ENCODE measurements at regions not wholly inside any gene's neighbourhood (a gene's known extent, or its start where the extent isn't known, plus 50 kb on each side); places are given as distances from the start of the nearest gene placed in this dataset.

- TF ChIP-seq, protein P1, sequence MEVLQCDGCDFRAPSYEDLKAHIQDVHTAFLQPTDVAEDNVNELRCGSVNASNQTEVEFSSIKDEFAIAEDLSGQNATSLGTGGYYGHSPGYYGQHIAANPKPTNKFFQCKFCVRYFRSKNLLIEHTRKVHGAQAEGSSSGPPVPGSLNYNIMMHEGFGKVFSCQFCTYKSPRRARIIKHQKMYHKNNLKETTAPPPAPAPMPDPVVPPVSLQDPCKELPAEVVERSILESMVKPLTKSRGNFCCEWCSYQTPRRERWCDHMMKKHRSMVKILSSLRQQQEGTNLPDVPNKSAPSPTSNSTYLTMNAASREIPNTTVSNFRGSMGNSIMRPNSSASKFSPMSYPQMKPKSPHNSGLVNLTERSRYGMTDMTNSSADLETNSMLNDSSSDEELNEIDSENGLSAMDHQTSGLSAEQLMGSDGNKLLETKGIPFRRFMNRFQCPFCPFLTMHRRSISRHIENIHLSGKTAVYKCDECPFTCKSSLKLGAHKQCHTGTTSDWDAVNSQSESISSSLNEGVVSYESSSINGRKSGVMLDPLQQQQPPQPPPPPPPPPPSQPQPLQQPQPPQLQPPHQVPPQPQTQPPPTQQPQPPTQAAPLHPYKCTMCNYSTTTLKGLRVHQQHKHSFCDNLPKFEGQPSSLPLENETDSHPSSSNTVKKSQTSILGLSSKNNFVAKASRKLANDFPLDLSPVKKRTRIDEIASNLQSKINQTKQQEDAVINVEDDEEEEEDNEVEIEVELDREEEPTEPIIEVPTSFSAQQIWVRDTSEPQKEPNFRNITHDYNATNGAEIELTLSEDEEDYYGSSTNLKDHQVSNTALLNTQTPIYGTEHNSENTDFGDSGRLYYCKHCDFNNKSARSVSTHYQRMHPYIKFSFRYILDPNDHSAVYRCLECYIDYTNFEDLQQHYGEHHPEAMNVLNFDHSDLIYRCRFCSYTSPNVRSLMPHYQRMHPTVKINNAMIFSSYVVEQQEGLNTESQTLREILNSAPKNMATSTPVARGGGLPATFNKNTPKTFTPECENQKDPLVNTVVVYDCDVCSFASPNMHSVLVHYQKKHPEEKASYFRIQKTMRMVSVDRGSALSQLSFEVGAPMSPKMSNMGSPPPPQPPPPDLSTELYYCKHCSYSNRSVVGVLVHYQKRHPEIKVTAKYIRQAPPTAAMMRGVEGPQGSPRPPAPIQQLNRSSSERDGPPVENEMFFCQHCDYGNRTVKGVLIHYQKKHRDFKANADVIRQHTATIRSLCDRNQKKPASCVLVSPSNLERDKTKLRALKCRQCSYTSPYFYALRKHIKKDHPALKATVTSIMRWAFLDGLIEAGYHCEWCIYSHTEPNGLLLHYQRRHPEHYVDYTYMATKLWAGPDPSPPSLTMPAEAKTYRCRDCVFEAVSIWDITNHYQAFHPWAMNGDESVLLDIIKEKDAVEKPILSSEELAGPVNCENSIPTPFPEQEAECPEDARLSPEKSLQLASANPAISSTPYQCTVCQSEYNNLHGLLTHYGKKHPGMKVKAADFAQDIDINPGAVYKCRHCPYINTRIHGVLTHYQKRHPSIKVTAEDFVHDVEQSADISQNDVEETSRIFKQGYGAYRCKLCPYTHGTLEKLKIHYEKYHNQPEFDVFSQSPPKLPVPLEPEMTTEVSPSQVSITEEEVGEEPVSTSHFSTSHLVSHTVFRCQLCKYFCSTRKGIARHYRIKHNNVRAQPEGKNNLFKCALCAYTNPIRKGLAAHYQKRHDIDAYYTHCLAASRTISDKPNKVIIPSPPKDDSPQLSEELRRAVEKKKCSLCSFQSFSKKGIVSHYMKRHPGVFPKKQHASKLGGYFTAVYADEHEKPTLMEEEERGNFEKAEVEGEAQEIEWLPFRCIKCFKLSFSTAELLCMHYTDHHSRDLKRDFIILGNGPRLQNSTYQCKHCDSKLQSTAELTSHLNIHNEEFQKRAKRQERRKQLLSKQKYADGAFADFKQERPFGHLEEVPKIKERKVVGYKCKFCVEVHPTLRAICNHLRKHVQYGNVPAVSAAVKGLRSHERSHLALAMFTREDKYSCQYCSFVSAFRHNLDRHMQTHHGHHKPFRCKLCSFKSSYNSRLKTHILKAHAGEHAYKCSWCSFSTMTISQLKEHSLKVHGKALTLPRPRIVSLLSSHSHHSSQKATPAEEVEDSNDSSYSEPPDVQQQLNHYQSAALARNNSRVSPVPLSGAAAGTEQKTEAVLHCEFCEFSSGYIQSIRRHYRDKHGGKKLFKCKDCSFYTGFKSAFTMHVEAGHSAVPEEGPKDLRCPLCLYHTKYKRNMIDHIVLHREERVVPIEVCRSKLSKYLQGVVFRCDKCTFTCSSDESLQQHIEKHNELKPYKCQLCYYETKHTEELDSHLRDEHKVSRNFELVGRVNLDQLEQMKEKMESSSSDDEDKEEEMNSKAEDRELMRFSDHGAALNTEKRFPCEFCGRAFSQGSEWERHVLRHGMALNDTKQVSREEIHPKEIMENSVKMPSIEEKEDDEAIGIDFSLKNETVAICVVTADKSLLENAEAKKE (CRISPR knock-in tag; IDR thresholded peaks at IDR 0.05), result no peak
- no peak for TF ChIP-seq POLR2AphosphoS5 (IDR thresholded peaks at IDR 0.05; ENCODE audit: low read depth)
Observed at GRCh38 chr3:13203398-13204176, 130.4 kb upstream of the IQSEC1 start (continued).

DNA sequence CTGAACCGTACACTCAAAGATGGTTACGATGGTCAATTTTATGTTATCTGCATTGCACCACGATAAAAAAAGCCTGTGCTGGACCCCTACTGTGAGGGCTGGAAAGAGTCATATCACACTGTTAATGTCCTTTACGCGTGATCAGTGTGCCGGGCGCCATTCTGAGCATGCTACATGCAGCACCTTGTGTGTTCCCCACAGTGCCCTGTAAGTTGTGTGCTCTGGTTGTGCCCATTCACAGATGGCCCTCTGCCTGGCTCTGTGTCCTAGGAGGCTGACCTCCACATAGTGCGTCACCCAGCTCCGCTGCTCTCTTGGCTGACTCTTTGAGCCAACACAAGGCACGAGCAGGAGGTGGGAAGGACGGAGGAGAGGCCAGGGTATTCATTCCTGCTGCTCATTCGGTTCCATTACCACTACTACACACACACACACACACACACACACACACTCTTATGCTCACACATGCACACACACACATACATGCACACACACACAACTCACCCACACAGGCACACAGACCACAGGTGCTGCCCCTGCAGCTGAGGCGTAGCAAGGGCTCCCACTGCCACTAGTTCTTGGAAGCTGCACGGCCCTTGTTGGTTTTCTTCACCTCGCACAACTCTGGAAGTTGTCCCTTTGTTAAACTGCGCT lies 129.6 kb upstream of the IQSEC1 start:
- H3K36me3 Mint-ChIP-seq (ENCODE audit: low read depth), result no peaks in the 10 kb centered on the region; the same call in 2 of the 3 replicates
- Histone ChIP-seq H3F3A (replicated peaks; ENCODE audit: low read depth) (no peaks in the 10 kb centered on the region), H3K4me3 (no peak overlapping the region), H3K9me2 (ENCODE audit: insufficient read depth) (no peaks in the 10 kb centered on the region), H3K36me3 (ENCODE audit: insufficient read depth) (no peaks in the 10 kb centered on the region), H2AFZ (no peak overlapping the region), H3K4me2 (no peak overlapping the region), H3K79me2 (replicated peaks; ENCODE audit: insufficient read depth) (no peaks in the 10 kb centered on the region), H3K27ac (ENCODE audit: low read depth) (no peak overlapping the region), H3K27me3 (ENCODE audit: insufficient read depth) (no peaks in the 10 kb centered on the region), H3K4me1 (ENCODE audit: insufficient read depth) (0 out of 2 replicates have a peak, but pooled peaks cover 2% of the 10 kb centered on the region), H4K20me1 (replicated peaks; ENCODE audit: insufficient read depth) (no peaks in the 10 kb centered on the region)
- DNase-seq (ENCODE audit: low spot score) (no peak), ATAC-seq (no peak)
- H3K27me3 Mint-ChIP-seq (ENCODE audit: insufficient read depth, low read depth, poor library complexity), result peaks cover 9% of the 10 kb centered on the region
- TF ChIP-seq CREB1 (CRISPR knock-in tag; IDR thresholded peaks at IDR 0.05; ENCODE audit: low read depth) (no peak), CTCF (conservative IDR thresholded peaks at IDR 0.05; ENCODE audit: low read depth in 2 of 2) (no peak), ETS1 (IDR thresholded peaks at IDR 0.05) (no peak), ZNF331 (CRISPR knock-in tag; IDR thresholded peaks at IDR 0.05; ENCODE audit: low read depth) (no peak), ZNF114 (CRISPR knock-in tag; IDR thresholded peaks at IDR 0.05) (no peak), POLR2AphosphoS5 (IDR thresholded peaks at IDR 0.05; ENCODE audit: low read depth) (no peak)
- no peak overlapping the region for H3K27ac Mint-ChIP-seq
- no peaks in the 10 kb centered on the region; the same call in 1 of the 3 replicates for H3K9me3 Mint-ChIP-seq
- peaks cover 17% of the 10 kb centered on the region for H3K4me1 Mint-ChIP-seq
- no peak overlapping the region for H3K4me3 Mint-ChIP-seq
